HG03439 (cell line): ENCODE measurements at regions not wholly inside any gene's neighbourhood (a gene's known extent, or its start where the extent isn't known, plus 50 kb on each side); places are given as distances from the start of the nearest gene placed in this dataset.
"Not testable (repeated sequence)": the region's sequence is repeated elsewhere in the genome, so short reads cannot be mapped to it uniquely, and the experiment has no call there.

ENCODE experiments used
- ATAC-seq: cut with Tn5 transposase; IDR thresholded peaks from one replicate; pipeline ENCODE4 v1.9.1; 2021; ENCODE audit warnings: mild to moderate bottlenecking, moderate library complexity; ENCODE audit not compliant: unreplicated experiment

- ATAC-seq, result not testable (repeated sequence)
Observed at GRCh38 chr1:168461108-168461507, 82.7 kb downstream of the XCL2 start.

GRCh38 chr1:168457296-168457695 is 86.5 kb downstream of the XCL2 start:
- not testable (repeated sequence) for ATAC-seq

DNA sequence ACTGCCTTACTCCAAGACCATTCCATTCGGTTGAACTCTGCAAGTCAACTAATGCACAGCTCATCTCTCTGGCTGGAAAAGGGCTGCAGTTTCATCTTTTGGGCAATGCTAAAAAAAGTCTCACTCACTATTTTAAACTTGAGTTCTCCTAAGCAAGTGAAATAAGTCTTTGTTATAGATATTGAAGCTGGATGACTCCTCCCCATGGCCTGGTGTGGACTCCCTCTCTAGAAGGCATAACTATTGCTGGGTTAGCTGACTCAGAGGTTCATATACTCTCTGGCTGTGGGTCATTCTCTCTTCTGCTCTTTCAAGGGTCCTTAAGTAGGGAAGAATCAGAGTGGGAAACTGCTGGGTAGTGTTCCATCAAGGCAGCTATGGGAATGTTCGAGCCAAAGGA is 88.0 kb downstream of the XCL2 start:
- ATAC-seq, result no peak

DNA sequence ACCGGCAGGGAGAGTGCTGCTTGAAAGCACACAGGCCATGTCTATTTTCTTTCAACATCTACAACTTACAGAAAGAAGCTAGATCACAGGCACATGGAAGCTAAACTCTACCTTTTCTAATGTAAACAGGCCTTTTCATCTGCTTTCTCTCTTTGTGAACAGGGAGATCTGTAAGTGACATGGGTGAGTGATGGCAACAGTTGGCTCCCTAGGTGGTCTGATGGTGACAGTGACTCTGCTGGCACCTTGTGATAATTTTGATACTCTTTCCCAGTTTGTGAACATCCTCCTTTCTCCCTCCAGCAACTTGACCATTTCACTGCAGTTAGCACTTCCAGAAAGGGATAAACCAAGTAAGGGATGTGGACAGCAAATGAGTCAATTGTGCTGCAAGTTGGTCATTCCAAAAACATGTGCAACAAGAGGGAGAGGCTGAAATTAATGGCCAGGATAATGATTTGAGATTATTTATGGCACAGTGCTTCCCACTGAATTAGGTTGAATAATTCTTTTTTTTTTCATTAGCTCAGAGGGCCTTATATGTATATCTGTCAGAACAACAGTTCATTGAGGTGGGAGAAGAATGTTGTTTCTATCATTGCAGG is 89.5 kb downstream of the XCL2 start:
- no peak for ATAC-seq

DNA sequence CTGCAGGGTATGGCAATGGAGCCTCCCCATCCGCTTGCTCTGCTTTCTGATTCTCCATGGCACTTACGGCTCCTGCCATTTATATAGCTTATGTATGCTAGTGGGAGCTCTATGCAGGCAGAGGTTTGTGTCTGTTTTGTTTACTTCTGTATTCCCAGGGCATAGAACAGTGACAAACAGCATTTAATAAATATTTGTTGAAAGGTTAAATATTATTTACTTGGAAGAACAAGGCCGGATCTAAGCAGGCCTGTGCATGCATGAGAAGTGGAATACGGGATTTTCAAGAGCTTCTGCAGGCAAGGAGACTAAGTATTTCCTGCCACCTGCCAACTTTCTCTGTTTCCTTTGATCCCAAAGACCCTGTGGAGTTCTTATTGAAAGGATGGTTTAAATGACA is 90.7 kb downstream of the XCL2 start:
- no peak for ATAC-seq

DNA sequence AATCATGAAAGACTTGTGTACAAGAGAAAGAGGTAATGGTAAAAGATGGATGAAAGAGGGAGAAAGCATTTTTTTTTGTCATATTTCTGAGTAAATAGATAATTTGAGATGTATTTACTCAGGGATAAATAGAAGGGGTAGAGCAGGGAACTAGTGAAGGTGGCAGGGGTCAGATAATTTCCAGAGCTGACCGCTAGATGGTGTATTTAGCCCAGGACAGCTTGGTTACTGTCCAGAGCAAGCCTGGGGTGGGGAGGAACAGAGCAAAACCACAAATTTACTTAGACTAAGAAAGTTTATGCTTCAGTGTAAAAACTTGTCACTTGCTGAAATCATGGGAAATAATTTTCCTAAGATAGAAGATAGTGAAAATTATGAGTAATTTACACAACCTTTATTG is 91.5 kb downstream of the XCL2 start:
- no peak for ATAC-seq

- ATAC-seq, result no peak
Observed at GRCh38 chr1:168447871-168448270, 95.9 kb downstream of the XCL2 start.

DNA sequence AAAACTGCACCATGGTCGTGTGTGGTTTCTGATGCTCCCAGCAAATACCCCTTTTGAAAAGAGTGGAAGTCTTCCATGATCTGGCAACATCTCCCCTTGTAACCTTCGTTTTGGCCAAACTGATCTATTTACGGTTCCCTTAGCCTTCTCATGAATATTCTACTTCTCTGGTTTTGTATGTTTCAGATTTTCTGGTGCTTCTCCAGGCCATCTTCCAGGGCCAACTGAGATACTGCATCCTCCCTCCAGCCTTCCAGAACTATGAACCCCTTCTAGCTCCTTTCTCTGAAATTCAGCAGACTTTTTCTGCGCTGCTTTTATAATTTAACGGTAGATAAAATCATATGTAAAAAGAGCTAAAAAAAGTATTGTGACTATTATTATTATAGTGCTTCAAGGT is 97.7 kb downstream of the XCL2 start:
- no peak for ATAC-seq

GRCh38 chr1:168443899-168444298 is 99.9 kb downstream of the XCL2 start:
- no peak for ATAC-seq

DNA sequence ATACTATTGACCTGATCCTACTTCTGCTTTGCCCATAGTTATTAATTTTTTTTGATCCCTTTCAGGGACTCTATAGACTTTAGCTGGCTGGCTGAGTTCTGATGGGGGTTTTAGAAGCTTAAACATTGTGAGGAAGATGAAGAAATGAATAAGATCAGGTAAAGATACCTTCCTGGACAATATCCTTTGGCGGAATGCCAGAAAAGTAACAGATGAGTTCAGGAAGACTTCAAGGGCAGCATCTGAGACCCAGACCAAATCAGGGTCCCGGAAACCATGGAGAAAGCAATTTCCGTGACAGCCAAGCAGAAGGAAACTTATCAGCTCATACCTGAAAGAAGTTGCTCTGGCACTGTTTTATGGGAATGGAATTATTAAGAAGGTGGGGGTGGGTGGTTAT is 100.4 kb downstream of the XCL2 start:
- no peak for ATAC-seq

- ATAC-seq, result no peak
Observed at GRCh38 chr1:168442931-168443330, 100.9 kb downstream of the XCL2 start.

DNA sequence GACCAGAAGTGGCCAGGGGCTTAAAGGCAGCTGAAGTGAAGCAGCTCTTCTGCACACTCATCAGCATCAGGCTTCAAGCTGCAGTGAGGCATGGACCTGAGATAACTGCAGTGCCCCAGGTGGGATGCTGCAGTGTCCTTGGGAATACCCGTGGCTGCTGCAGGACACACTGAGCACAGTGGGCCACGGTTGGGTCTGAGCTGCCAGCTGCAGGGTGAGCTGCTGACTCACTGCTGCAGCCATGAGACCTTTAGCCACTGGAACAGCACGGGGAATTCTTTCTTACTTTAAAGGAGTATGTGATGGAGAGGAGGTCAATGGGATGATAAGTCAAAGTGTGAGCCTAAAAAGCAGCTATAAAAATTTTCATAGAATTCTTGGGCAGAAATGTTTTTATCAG is 102.1 kb downstream of the XCL2 start:
- no peak for ATAC-seq

- ATAC-seq, result no peak
Observed at GRCh38 chr1:168439456-168440375, 104.1 kb downstream of the XCL2 start.

GRCh38 chr1:168438626-168439025 is 105.2 kb downstream of the XCL2 start:
- ATAC-seq, result no peak

DNA sequence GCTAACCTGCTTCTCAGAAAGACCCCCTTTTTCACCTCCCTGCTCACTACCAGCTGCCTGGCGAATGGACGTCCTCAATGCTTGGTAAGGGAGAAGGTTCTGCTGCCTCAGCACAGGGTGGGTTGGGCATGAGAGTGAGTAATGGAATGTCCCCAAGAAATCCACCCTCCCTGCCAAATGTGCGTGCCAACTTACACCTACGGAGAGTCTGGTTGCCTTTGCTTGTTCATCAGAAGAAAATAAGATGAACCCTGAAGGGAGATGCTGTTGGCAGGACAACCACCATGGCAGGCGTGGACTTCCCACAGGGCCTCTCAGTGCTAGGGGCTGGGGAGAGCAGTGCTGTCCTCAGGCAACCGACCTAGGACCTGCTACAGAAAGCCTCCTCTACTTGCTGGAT is 106.0 kb downstream of the XCL2 start:
- ATAC-seq, result no peak

DNA sequence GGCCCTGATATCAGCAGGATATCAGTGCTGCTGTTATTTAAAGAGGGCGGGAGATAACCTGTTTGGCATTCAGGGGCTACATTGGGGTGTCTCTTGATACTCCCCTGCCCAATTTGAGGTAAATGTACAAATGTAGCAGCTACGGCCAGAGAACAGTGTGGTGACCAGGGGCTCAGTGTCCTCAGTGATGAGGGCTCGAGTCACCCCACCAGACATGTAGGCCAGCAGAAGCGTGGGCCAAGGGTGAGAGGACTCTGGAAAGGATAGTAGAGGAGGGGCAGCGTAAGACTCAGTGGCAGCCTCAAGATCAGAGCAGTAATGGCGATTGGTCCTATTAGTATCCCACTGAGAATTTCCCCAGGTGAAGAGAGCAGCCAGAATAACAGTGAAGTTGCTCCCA is 108.4 kb downstream of the XCL2 start:
- no peak for ATAC-seq

DNA sequence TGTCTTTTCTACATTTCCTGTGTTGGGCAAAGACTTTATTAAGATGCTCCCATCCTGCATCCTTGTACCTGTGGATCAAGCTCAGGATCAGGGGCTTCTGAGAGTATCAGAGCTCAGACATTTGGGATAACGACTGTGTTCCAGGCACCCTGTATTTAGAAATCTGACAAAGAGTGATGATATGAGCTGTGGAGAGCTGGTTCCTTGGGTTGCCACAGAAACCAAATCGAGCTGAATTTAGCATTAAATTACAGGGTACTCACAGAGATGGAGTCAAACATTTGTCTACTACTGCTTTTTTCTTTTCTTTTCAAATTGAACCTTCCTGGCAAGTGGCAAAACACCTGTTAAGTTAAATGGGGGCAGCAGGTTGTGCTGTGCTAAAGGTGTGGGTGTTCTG is 110.6 kb downstream of the XCL2 start:
- ATAC-seq, result no peak

DNA sequence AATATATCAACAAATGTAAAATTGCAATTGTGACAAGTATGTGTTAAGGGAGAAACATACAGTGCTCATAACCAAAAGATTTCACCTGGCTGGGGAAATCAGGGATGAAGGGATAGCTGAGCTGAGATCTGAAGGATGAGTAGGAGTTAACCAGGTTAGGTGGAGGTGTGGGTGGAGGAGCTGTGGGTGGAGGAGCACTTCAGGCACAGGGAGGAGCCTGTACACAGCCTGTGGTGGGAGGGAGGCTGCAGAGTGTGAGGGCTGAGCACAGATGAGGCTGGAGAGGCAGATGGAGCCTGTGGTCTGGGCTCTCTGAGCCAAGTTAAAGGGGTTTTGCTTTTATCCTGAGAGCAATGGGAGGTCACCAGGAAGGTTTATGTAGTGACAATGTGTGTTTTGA is 111.9 kb downstream of the XCL2 start:
- no peak for ATAC-seq

GRCh38 chr1:168430321-168430720 is 113.5 kb downstream of the XCL2 start:
- ATAC-seq, result no peak

GRCh38 chr1:168428063-168428731 is 115.6 kb downstream of the XCL2 start:
- ATAC-seq, result no peak

DNA sequence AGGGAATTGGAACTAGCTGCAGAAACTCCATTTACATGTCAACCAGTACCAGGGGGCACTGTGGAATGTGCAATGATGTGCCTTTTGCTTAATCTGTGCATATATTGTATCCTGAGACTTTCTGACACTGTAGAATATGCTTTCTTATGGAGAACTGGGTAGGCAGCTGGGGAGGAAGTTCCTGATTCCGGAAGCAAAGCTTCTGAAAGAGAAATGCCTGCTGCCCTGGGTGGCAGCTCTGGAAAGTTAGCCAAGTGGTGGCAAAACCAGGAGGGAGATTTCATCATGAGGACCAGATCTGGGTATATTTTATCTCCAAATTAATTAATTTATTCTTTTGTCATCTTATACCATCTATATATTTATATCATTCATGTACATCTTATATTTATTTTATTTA is 116.7 kb downstream of the XCL2 start:
- no peak for ATAC-seq

DNA sequence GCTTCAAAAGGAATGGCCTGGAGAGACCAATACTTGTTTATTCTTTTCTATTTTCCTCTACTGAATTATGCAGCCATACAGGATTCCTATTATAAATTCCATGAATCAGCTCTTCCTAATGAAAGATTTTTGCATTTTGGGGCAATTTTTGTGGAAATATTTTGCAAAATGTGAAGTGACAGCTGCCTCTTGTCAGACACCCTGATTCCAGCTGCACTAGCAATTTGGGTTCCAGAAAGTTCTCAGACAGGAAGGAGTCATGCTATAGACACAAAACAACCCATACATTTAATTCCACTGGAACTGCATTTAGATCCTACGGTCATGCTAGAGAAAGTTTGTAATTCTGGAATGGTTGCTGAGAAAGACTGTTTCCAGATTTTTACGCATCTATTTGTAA is 119.5 kb downstream of the XCL2 start:
- no peak for ATAC-seq
